AG04450 (cell line): ENCODE measurements at regions not wholly inside any gene's neighbourhood (a gene's known extent, or its start where the extent isn't known, plus 50 kb on each side); places are given as distances from the start of the nearest gene placed in this dataset.
"Not testable (repeated sequence)": the region's sequence is repeated elsewhere in the genome, so short reads cannot be mapped to it uniquely, and the experiment has no call there.

ENCODE experiments used
- CTCF ChIA-PET: fragments of 300-600, 350-600 bp; formaldehyde crosslinking; extraction: SDS; loops from one replicate; lab custom pipeline; 2022; ENCODE audit warnings: antibody characterized with exemption, inconsistent platforms; lab: Charles Lee
- POLR2A ChIA-PET: fragments of 350-600 bp; formaldehyde crosslinking; extraction: SDS; loops from one replicate; lab custom pipeline; 2021; ENCODE audit warnings: antibody characterized with exemption, inconsistent platforms; lab: Yijun Ruan, JAX
- DNase-seq: peaks from one replicate; pipeline ENCODE4 v3.0.0-alpha.2; 2011; ENCODE audit warnings: low read depth, low spot score
- H3K27ac ChIP-seq: one replicate; pipeline ENCODE4 v1.5.1; 2012; ENCODE audit warnings: low read depth, low read length, control low read depth
- H3K27me3 ChIP-seq: one replicate; pipeline ENCODE4 v1.6.0; 2012; ENCODE audit warnings: low read length; ENCODE audit not compliant: control insufficient read depth, insufficient read depth
- H3K4me3 ChIP-seq: 2 replicates; pipeline ENCODE4 v1.5.1; 2011; ENCODE audit warnings: mild to moderate bottlenecking, low read depth, low read length, control low read depth
- H3K9me3 ChIP-seq: 2 replicates; pipeline ENCODE4 v1.5.1; 2012; ENCODE audit warnings: low read length; ENCODE audit not compliant: control insufficient read depth, insufficient read depth
- CTCF ChIP-seq: IDR thresholded peaks from 2 replicates; pipeline ENCODE4 v1.5.1; 2011; ENCODE audit warnings: low read depth, low read length, control low read depth, inconsistent platforms

- no peak for TF ChIP-seq CTCF
- POLR2A ChIA-PET = no interaction called here
- H3K4me3 ChIP-seq = no peak overlapping the region
These were observed 236.6 kb upstream of the CCDC196 start for GRCh38 chr14:66249544-66249943.

GRCh38 chr14:66254038-66254437, 232.1 kb upstream of the CCDC196 start:
- no peak overlapping the region for H3K27ac ChIP-seq
- no peak for TF ChIP-seq CTCF
- H3K4me3 ChIP-seq = no peak overlapping the region
- ChIA-PET POLR2A (no interaction called here), CTCF (interaction anchor here (0.7 kb wide), 1 partner anchor 294 kb away, joined by 3 read pairs; no protein-coding TSS in a partner anchor)
- DNase-seq = no peak
- peaks cover 2% of the 10 kb centered on the region; the same call in 1 of the 2 replicates for H3K9me3 ChIP-seq
- no peaks in the 10 kb centered on the region for H3K27me3 ChIP-seq

More at GRCh38 chr14:66249544-66249943, 236.6 kb upstream of the CCDC196 start:
- H3K27ac ChIP-seq = no peak overlapping the region
- CTCF ChIA-PET = interaction anchor here (1.2 kb wide), 1 partner anchor 111 kb away, joined by 3 read pairs; no protein-coding TSS in a partner anchor
- no peaks in the 10 kb centered on the region for H3K27me3 ChIP-seq
- no peak for DNase-seq
- H3K9me3 ChIP-seq = no peaks in the 10 kb centered on the region

GRCh38 chr14:66268802-66269334, 217.3 kb upstream of the CCDC196 start:
- Histone ChIP-seq H3K4me3 (no peak overlapping the region), H3K27ac (no peak overlapping the region), H3K27me3 (no peaks in the 10 kb centered on the region), H3K9me3 (no peaks in the 10 kb centered on the region; the same call in 1 of the 2 replicates)
- DNase-seq = no peak
- POLR2A ChIA-PET = no interaction called here
- CTCF ChIA-PET = interaction anchor here (0.5 kb wide), 1 partner anchor 19 kb away, joined by 3 read pairs; no protein-coding TSS in a partner anchor
- no peak for TF ChIP-seq CTCF

- Histone ChIP-seq H3K4me3 (no peak overlapping the region), H3K27ac (no peak overlapping the region), H3K27me3 (no peaks in the 10 kb centered on the region), H3K9me3 (no peaks in the 10 kb centered on the region; the same call in 1 of the 2 replicates)
- TF ChIP-seq CTCF = no peak
- ChIA-PET POLR2A (no interaction called here), CTCF (no interaction called here)
- no peak for DNase-seq
These were observed 213.9 kb upstream of the CCDC196 start for GRCh38 chr14:66272221-66272620.

- CTCF ChIA-PET = no interaction called here
- POLR2A ChIA-PET = no interaction called here
- Histone ChIP-seq H3K4me3 (no peak overlapping the region), H3K27ac (no peak overlapping the region), H3K27me3 (no peaks in the 10 kb centered on the region), H3K9me3 (no peaks in the 10 kb centered on the region; the same call in 1 of the 2 replicates)
- DNase-seq = no peak
- no peak for TF ChIP-seq CTCF
These were observed 212.8 kb upstream of the CCDC196 start for GRCh38 chr14:66273261-66273832.

GRCh38 chr14:66278418-66278817, 207.8 kb upstream of the CCDC196 start:
- H3K4me3 ChIP-seq, POLR2A ChIA-PET, H3K27ac ChIP-seq, CTCF ChIA-PET, H3K27me3 ChIP-seq, DNase-seq, H3K9me3 ChIP-seq: not testable (repeated sequence)
